ENCODE measurements at regions not wholly inside any gene's neighbourhood (a gene's known extent, or its start where the extent isn't known, plus 50 kb on each side); places are given as distances from the start of the nearest gene placed in this dataset.

DNA sequence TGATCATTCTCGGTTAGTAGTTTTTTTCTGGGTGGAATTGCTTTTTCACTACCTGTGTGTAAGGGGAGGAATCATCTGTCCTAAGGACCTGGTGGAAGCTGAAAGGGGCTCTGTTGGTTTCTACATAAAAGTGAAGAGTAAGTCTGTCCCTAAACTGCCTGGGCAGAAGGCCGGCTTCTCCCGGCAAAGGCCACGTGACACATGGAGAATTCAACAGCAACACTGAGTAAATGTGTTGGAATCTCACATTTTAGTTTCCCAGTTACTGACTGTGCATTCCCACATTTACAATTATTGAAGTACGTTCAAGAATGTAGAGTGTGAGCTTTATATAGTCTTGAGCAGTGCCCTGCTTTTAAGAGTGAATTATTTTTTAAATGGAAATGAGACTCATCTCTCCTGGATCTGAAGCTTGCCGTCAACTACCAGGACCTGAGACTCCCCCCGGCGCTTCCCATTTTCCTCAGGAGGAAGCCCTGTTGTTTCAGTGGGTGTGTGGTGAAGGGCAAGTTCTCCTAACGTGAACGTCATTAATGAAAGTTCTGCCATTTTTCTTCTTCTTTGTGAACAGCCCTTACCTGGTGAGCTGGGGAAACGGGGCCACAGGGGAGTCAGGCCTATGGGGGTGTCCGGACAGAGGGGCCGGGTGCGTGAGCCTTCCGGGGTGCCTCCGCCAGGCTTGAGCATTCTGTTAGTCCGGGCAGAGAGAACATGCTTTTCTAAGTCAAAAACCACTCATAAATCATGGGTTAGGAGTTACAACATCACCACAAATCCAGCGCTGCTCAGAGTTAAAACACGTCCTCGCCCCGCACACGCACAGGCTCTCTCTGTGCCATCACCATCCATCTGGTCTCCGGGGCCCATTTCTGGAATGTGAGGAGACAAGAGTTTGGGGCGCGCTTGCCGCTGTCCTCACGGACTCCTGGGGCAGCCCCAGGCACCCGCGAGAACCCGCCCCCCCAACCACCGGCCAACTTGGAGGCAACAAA lies 56.6 kb upstream of the SMOC2 start:
- DNase-seq (ENCODE audit: low read depth): no peak

GRCh38 chr6:168385037-168385759 lies 55.8 kb upstream of the SMOC2 start:
- DNase-seq (ENCODE audit: low read depth): no peak

DNA sequence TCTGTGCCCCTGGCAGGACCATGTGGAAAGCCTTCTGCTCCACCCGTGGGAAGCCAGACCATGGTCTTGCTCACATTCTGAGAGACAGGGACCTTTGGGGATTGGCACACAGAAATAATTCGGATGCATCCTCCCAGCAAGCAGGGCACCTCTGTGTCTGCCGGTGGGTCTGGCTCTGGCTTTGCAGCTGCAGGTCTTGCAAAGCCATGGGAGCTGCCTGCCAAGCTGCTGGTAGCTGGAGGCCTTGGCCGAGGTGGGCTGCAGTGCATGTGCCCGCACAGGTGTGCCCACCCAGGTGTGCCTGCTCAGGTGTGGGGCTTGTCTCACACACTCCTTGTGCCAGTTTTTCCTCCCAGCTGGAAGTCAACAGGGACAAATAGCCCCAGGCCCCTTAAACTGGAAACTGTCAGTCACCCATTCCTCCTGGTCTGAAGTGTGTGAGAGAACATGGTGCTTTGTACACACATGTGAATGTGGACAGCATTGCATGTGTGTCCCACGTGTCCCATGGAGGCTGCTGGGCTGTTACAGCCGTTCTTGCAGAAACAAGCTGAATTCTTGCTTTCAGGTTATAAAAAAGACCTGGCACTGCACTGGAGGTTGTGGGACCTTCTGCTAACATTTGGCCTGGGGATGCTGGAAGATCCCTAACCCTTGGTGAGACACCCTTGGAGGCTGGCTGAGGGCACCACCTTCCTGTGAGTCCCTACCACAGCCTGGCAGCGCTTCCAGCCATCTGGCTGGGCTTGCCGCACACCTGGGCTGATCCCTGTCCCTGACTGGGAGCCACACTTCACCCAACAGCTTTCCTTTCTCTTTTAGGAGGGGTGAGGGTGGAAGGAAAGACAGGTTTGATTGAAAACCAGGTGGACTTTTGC lies 54.9 kb upstream of the SMOC2 start:
- no peak for DNase-seq (ENCODE audit: low read depth)

DNA sequence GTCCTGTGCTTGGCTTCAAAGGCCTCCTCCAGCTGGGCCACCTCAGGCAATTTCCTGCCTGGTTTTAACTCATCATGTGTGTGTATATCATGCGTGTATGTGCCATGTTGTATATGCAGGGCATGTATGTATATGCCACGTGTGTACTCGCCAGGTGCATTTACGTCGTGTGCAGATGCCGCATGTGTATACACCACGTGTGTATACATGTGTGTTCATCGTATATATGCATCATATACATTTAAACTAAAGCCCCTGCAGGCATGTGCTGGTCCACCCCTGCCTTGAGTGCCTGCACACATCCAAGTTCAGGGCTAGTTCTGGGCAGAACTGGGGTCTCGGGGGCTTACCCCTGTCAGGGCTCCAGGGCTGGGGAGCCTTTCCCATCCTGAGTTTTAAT lies 54.0 kb upstream of the SMOC2 start:
- DNase-seq (ENCODE audit: low read depth): no peak

DNA sequence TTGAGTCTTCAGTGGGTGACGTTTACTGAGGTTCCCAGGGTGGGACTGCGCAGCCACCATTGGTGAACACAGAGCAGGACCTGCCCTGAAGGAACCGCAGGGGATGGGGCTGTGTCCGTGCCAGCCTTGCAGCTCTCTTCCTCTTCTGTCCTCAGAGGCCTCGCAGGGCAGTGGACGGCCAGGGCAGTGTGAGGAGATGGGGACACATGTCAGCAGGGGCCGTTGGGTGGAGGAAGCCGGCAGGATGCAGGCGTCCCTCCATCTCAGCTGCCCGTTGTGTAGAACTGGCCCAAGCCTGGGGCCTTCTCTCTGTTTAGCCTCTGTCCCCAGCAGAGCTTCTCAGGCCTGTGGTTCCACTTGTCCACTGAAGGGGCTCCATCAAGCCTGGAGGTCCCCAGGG lies 53.6 kb upstream of the SMOC2 start:
- DNase-seq (ENCODE audit: low read depth): no peak

- DNase-seq (ENCODE audit: low read depth): no peak
These were observed 53.1 kb upstream of the SMOC2 start for GRCh38 chr6:168387911-168388310.

DNA sequence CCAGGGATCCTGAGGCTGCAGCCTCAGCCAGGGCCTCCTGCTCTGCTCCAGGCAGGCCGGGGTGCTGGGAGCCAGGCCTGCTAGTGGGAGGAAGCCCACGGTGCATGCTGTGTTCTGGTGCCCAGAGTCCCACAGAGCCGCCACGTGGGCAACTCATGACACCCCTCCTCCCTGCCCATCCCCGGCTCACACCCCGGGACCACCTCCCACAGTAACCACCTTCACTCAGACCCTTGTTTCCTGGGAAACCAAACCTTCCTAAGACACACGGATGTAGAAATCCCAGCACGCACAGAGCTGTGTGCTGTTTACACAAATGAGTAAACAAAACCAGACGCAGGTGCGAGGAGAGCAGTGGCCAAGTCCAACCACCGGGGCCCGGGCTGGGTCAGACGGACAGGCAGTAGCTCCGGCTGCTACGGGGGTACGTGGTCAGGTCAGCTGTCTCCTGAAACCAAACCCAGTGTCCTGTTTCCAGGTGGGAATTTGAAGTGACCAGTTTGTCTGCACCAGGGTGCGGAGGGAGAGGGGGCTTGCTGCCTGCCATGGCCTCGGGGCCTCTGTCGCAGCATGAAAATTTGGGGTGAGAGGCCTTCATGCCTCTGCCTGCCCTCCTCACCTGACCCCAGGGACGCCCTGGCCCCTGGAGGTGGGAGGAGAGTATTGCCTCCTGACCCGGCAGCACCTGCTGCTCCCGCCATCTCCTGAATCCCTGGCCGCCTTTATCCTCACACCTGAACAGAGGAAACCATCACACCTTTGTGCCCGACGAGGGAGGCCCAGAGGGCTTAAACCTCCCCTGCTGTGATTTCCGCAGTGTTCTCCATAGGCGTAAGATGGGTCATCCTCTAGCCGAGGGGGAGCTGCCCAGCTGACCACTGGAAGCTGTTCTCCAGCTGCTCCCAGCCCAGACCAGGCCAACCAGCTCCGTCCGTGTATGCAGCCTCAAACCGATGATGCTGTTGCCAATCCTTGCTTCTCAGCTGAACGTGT lies 52.0 kb upstream of the SMOC2 start:
- no peak for DNase-seq (ENCODE audit: low read depth)

- DNase-seq (ENCODE audit: low read depth): no peak
These were observed 50.1 kb upstream of the SMOC2 start for GRCh38 chr6:168390749-168391420.
